Vagina (tissue), 2 donors: ENCODE measurements at regions not wholly inside any gene's neighbourhood (a gene's known extent, or its start where the extent isn't known, plus 50 kb on each side); places are given as distances from the start of the nearest gene placed in this dataset.

Experiments
- POLR2A ChIP-seq, 2 donors: fragments of 450-650 bp; IDR thresholded peaks; one replicate each; pipeline ENCODE4 v1.6.1; 2017; ENCODE audit warnings: antibody characterized with exemption in 2 of 2, mild to moderate bottlenecking in 2 of 2, moderate library complexity in 2 of 2
- TF ChIP-seq, protein P1 (sequence below), 3 experiments: fragments of 450-650 bp in 2 of 3; fragments of 200-600 bp in 1 of 3; sonication (generic) in 1 of 3; IDR thresholded peaks; one replicate each; pipeline ENCODE4 v1.5.1; 2017 to 2019; ENCODE audit warnings: antibody characterized with exemption in 3 of 3, mild to moderate bottlenecking in 2 of 3, moderate library complexity in 2 of 3

DNA sequence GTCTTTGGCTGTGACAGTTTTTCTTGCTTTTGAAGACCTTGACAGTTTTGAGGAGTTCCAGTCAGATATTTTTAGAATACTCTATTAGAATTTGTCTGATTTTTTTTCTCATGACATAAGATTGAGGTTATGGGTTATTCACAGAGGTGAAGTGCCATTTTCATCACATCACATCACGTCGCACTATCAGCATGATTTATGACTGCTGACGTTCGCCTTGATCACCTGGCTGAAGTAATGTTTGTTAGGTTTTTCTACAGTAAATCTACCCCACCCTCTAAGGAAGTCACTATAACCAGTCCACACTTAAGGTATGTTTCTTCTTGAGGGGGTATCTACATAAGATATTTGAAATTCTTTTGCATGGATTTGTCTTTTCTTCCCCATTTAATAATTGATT is 169.7 kb downstream of the NDFIP2 start:
- TF ChIP-seq, protein P1, sequence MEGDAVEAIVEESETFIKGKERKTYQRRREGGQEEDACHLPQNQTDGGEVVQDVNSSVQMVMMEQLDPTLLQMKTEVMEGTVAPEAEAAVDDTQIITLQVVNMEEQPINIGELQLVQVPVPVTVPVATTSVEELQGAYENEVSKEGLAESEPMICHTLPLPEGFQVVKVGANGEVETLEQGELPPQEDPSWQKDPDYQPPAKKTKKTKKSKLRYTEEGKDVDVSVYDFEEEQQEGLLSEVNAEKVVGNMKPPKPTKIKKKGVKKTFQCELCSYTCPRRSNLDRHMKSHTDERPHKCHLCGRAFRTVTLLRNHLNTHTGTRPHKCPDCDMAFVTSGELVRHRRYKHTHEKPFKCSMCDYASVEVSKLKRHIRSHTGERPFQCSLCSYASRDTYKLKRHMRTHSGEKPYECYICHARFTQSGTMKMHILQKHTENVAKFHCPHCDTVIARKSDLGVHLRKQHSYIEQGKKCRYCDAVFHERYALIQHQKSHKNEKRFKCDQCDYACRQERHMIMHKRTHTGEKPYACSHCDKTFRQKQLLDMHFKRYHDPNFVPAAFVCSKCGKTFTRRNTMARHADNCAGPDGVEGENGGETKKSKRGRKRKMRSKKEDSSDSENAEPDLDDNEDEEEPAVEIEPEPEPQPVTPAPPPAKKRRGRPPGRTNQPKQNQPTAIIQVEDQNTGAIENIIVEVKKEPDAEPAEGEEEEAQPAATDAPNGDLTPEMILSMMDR (IDR thresholded peaks at IDR 0.05) = no peak
- TF ChIP-seq POLR2A (IDR thresholded peaks at IDR 0.05) = no peak
